GM12878 (cell line): ENCODE measurements at regions not wholly inside any gene's neighbourhood (a gene's known extent, or its start where the extent isn't known, plus 50 kb on each side); places are given as distances from the start of the nearest gene placed in this dataset.

ENCODE experiments used
- HSF1 ChIP-seq: fragments of 150-350 bp; IDR thresholded peaks from 2 replicates; pipeline ENCODE4 v1.6.1; 2014; ENCODE audit warnings: mild to moderate bottlenecking, low read depth, low read length
- RUNX3 ChIP-seq: IDR thresholded peaks from 2 replicates; pipeline ENCODE4 v1.6.1; 2012; ENCODE audit warnings: low read length, inconsistent platforms
- ZBTB40 ChIP-seq: fragments of 450-650 bp; IDR thresholded peaks from 2 replicates; pipeline ENCODE4 v1.6.1; 2016; ENCODE audit warnings: mild to moderate bottlenecking, moderate library complexity, borderline replicate concordance
- ZSCAN29 ChIP-seq: fragments of 450-650 bp; IDR thresholded peaks from 2 replicates; pipeline ENCODE4 v1.6.1; 2017; ENCODE audit warnings: mild to moderate bottlenecking, moderate library complexity
- ZZZ3 ChIP-seq: IDR thresholded peaks from 2 replicates; pipeline ENCODE4 v1.6.1; 2011; ENCODE audit warnings: low read depth; ENCODE audit not compliant: control insufficient read depth, insufficient read length
- TF ChIP-seq, protein P1 (sequence below), 3 experiments: IDR thresholded peaks in 2 of 3; conservative IDR thresholded peaks in 1 of 3; 2 replicates each; pipeline ENCODE4 v1.5.1; 2011; ENCODE audit warnings: low read depth in 3 of 3, low read length in 3 of 3, mild to moderate bottlenecking in 3 of 3, control low read depth in 2 of 3, moderate library complexity in 2 of 3, inconsistent platforms in 1 of 3, mixed read lengths in 1 of 3; ENCODE audit not compliant: control insufficient read depth in 2 of 3, insufficient read depth in 1 of 3; ENCODE audit errors: extremely low read depth in 1 of 3

DNA sequence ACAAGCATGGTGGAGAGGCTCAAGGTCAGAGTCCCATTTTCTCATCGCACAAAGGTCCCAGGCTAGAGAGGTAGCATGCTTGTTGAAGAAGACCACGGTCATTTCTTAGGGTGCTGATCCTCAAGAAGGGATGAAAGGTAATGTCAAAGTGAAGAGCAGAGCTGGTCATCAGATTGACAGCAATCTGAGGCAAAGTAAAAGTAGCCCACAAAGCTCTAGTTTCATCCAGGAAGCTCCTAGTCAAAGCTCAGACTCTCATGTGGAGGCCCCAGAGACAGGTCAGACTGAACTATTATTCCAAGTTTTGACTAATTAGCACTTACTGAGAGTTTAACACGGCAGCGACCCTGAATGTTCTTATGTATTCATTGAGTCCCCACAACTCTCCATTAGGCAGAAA, 270.6 kb downstream of the RPS29 start (continued):
- TF ChIP-seq, protein P1, sequence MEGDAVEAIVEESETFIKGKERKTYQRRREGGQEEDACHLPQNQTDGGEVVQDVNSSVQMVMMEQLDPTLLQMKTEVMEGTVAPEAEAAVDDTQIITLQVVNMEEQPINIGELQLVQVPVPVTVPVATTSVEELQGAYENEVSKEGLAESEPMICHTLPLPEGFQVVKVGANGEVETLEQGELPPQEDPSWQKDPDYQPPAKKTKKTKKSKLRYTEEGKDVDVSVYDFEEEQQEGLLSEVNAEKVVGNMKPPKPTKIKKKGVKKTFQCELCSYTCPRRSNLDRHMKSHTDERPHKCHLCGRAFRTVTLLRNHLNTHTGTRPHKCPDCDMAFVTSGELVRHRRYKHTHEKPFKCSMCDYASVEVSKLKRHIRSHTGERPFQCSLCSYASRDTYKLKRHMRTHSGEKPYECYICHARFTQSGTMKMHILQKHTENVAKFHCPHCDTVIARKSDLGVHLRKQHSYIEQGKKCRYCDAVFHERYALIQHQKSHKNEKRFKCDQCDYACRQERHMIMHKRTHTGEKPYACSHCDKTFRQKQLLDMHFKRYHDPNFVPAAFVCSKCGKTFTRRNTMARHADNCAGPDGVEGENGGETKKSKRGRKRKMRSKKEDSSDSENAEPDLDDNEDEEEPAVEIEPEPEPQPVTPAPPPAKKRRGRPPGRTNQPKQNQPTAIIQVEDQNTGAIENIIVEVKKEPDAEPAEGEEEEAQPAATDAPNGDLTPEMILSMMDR (IDR thresholded peaks at IDR 0.05 in 2 of 3, conservative IDR thresholded peaks at IDR 0.05 in 1 of 3; ENCODE audit: control insufficient read depth in 2 of 3, extremely low read depth in 1 of 3, insufficient read depth in 1 of 3, low read depth in 3 of 3, low read length in 3 of 3) = no peak
- no peak for TF ChIP-seq ZZZ3
- TF ChIP-seq RUNX3 = no peak
- TF ChIP-seq ZBTB40 = no peak
- TF ChIP-seq ZSCAN29 = no peak
- no peak for TF ChIP-seq HSF1
- TF ChIP-seq, all 136 proteins: peak for 0
